Activated CD8-positive, alpha-beta T cell treated with anti-CD3 and anti-CD28 coated beads, Interleukin-2, amount 10 ng/mL, durations not matched to agents 7 days and 5 days (primary cell): ENCODE measurements at regions not wholly inside any gene's neighbourhood (a gene's known extent, or its start where the extent isn't known, plus 50 kb on each side); places are given as distances from the start of the nearest gene placed in this dataset.
"Not testable (repeated sequence)": the region's sequence is repeated elsewhere in the genome, so short reads cannot be mapped to it uniquely, and the experiment has no call there.

ENCODE experiments used
- ATAC-seq: fragments of 150-1000 bp; cut with Tn5 transposase; one replicate; pipeline ENCODE4 v1.10.0; 2021; ENCODE audit warnings: moderate library complexity
- CTCF ChIA-PET: fragments of 350-600 bp; sonication (Branson Sonifier 250); formaldehyde crosslinking; loops from one replicate; lab custom pipeline; 2021; ENCODE audit warnings: antibody characterized with exemption; lab: Charles Lee
- POLR2A ChIA-PET: fragments of 350-600 bp; sonication (Branson Sonifier 250); formaldehyde crosslinking; loops from one replicate; lab custom pipeline; 2021; ENCODE audit warnings: antibody characterized with exemption; lab: Charles Lee
- DNase-seq: peaks from one replicate; pipeline ENCODE4 v3.0.0-alpha.2; 2020
- H3K27ac Mint-ChIP-seq: one replicate; pipeline ENCODE4 v1.8.0; 2021; ENCODE audit warnings: mild to moderate bottlenecking, mixed read lengths
- H3K27me3 Mint-ChIP-seq: one replicate; pipeline ENCODE4 v1.8.0; 2021; ENCODE audit warnings: low read depth, mixed read lengths
- H3K36me3 Mint-ChIP-seq: one replicate; pipeline ENCODE4 v1.8.0; 2021; ENCODE audit warnings: low read depth, mixed read lengths
- H3K4me1 Mint-ChIP-seq: one replicate; pipeline ENCODE4 v1.8.0; 2021; ENCODE audit warnings: low read depth, mixed read lengths
- H3K4me3 Mint-ChIP-seq: one replicate; pipeline ENCODE4 v1.8.0; 2021; ENCODE audit warnings: mild to moderate bottlenecking, mixed read lengths
- H3K9me3 Mint-ChIP-seq: one replicate; pipeline ENCODE4 v1.8.0; 2022; ENCODE audit warnings: mixed read lengths; ENCODE audit not compliant: insufficient read depth

- DNase-seq (no peak), ATAC-seq (no peak)
- no peak overlapping the region for H3K27ac Mint-ChIP-seq
- CTCF ChIA-PET = no interaction called here
- POLR2A ChIA-PET = no interaction called here
- H3K4me1 Mint-ChIP-seq = no peaks in the 10 kb centered on the region
- H3K36me3 Mint-ChIP-seq = no peaks in the 10 kb centered on the region
- no peak overlapping the region for H3K4me3 Mint-ChIP-seq
- no peaks in the 10 kb centered on the region for H3K27me3 Mint-ChIP-seq
- no peaks in the 10 kb centered on the region for H3K9me3 Mint-ChIP-seq
Measured at GRCh38 chr3:4166540-4166939, 136.6 kb upstream of the SETMAR start.

- H3K27ac Mint-ChIP-seq, H3K27me3 Mint-ChIP-seq, POLR2A ChIA-PET, DNase-seq, ATAC-seq, H3K4me1 Mint-ChIP-seq, H3K4me3 Mint-ChIP-seq, H3K36me3 Mint-ChIP-seq, CTCF ChIA-PET, H3K9me3 Mint-ChIP-seq: not testable (repeated sequence)
Measured at GRCh38 chr3:4167230-4167629, 135.9 kb upstream of the SETMAR start.

- POLR2A ChIA-PET = no interaction called here
- DNase-seq (no peak), ATAC-seq (no peak)
- Mint-ChIP-seq H3K36me3 (no peaks in the 10 kb centered on the region), H3K4me1 (no peaks in the 10 kb centered on the region), H3K9me3 (no peaks in the 10 kb centered on the region), H3K27me3 (no peaks in the 10 kb centered on the region), H3K4me3 (no peak overlapping the region), H3K27ac (no peak overlapping the region)
- CTCF ChIA-PET = no interaction called here
Measured at GRCh38 chr3:4174791-4175190, 128.4 kb upstream of the SETMAR start.

GRCh38 chr3:4191971-4192370, 111.2 kb upstream of the SETMAR start:
- no peaks in the 10 kb centered on the region for H3K4me1 Mint-ChIP-seq
- no peaks in the 10 kb centered on the region for H3K9me3 Mint-ChIP-seq
- DNase-seq (no peak), ATAC-seq (no peak)
- no peak overlapping the region for H3K27ac Mint-ChIP-seq
- H3K27me3 Mint-ChIP-seq = no peaks in the 10 kb centered on the region
- ChIA-PET CTCF (interaction anchor here (1.3 kb wide), 1 partner anchor 13 kb away, joined by 3 read pairs; no protein-coding TSS in a partner anchor), POLR2A (interaction anchor here (0.5 kb wide), 1 partner anchor 418 kb away, joined by 3 read pairs; no protein-coding TSS in a partner anchor)
- no peaks in the 10 kb centered on the region for H3K36me3 Mint-ChIP-seq
- no peak overlapping the region for H3K4me3 Mint-ChIP-seq

GRCh38 chr3:4195006-4195405, 108.2 kb upstream of the SETMAR start:
- DNase-seq (no peak), ATAC-seq (no peak)
- Mint-ChIP-seq H3K27ac (no peak overlapping the region), H3K9me3 (no peaks in the 10 kb centered on the region), H3K27me3 (no peaks in the 10 kb centered on the region), H3K4me1 (no peaks in the 10 kb centered on the region), H3K4me3 (no peak overlapping the region), H3K36me3 (no peaks in the 10 kb centered on the region)
- ChIA-PET CTCF (no interaction called here), POLR2A (no interaction called here)

GRCh38 chr3:4196506-4197147, 106.5 kb upstream of the SETMAR start:
- no peak overlapping the region for H3K27ac Mint-ChIP-seq
- H3K36me3 Mint-ChIP-seq = no peaks in the 10 kb centered on the region
- DNase-seq (no peak), ATAC-seq (no peak)
- CTCF ChIA-PET = no interaction called here
- no peaks in the 10 kb centered on the region for H3K4me1 Mint-ChIP-seq
- no peak overlapping the region for H3K4me3 Mint-ChIP-seq
- H3K9me3 Mint-ChIP-seq = no peaks in the 10 kb centered on the region
- H3K27me3 Mint-ChIP-seq = no peaks in the 10 kb centered on the region
- POLR2A ChIA-PET = no interaction called here

GRCh38 chr3:4197670-4198069, 105.5 kb upstream of the SETMAR start:
- no peak overlapping the region for H3K4me3 Mint-ChIP-seq
- no peaks in the 10 kb centered on the region for H3K9me3 Mint-ChIP-seq
- POLR2A ChIA-PET = no interaction called here
- H3K27me3 Mint-ChIP-seq = no peaks in the 10 kb centered on the region
- H3K27ac Mint-ChIP-seq = no peak overlapping the region
- DNase-seq = no peak
- CTCF ChIA-PET = no interaction called here
- no peak for ATAC-seq
- no peaks in the 10 kb centered on the region for H3K36me3 Mint-ChIP-seq
- H3K4me1 Mint-ChIP-seq = no peaks in the 10 kb centered on the region

GRCh38 chr3:4198491-4198890, 104.7 kb upstream of the SETMAR start:
- H3K36me3 Mint-ChIP-seq = no peaks in the 10 kb centered on the region
- POLR2A ChIA-PET = no interaction called here
- DNase-seq (no peak), ATAC-seq (no peak)
- no peaks in the 10 kb centered on the region for H3K4me1 Mint-ChIP-seq
- no peak overlapping the region for H3K27ac Mint-ChIP-seq
- CTCF ChIA-PET = no interaction called here
- H3K9me3 Mint-ChIP-seq = no peaks in the 10 kb centered on the region
- H3K4me3 Mint-ChIP-seq = no peak overlapping the region
- peaks cover 3% of the 10 kb centered on the region for H3K27me3 Mint-ChIP-seq

GRCh38 chr3:4204776-4205175, 98.4 kb upstream of the SETMAR start:
- POLR2A ChIA-PET, H3K4me3 Mint-ChIP-seq, H3K27ac Mint-ChIP-seq, H3K4me1 Mint-ChIP-seq, H3K36me3 Mint-ChIP-seq, DNase-seq, CTCF ChIA-PET, H3K27me3 Mint-ChIP-seq, H3K9me3 Mint-ChIP-seq, ATAC-seq: not testable (repeated sequence)

GRCh38 chr3:4207672-4208071, 95.5 kb upstream of the SETMAR start:
- ChIA-PET POLR2A (no interaction called here), CTCF (no interaction called here)
- Mint-ChIP-seq H3K27me3 (peaks cover 3% of the 10 kb centered on the region), H3K4me1 (no peaks in the 10 kb centered on the region), H3K36me3 (no peaks in the 10 kb centered on the region), H3K9me3 (no peaks in the 10 kb centered on the region), H3K27ac (no peak overlapping the region), H3K4me3 (no peak overlapping the region)
- no peak for DNase-seq
- no peak for ATAC-seq

GRCh38 chr3:4208556-4208955, 94.6 kb upstream of the SETMAR start:
- POLR2A ChIA-PET = interaction anchor here (0.6 kb wide), 1 partner anchor 1293 kb away, joined by 3 read pairs; no protein-coding TSS in a partner anchor
- Mint-ChIP-seq H3K4me3 (no peak overlapping the region), H3K27me3 (no peaks in the 10 kb centered on the region), H3K4me1 (no peaks in the 10 kb centered on the region), H3K27ac (no peak overlapping the region), H3K9me3 (no peaks in the 10 kb centered on the region), H3K36me3 (no peaks in the 10 kb centered on the region)
- CTCF ChIA-PET = no interaction called here
- DNase-seq (no peak), ATAC-seq (no peak)

GRCh38 chr3:4211610-4212009, 91.6 kb upstream of the SETMAR start:
- H3K9me3 Mint-ChIP-seq = no peaks in the 10 kb centered on the region
- H3K4me3 Mint-ChIP-seq = no peak overlapping the region
- ATAC-seq (no peak), DNase-seq (no peak)
- H3K27me3 Mint-ChIP-seq = no peaks in the 10 kb centered on the region
- ChIA-PET CTCF (no interaction called here), POLR2A (no interaction called here)
- no peaks in the 10 kb centered on the region for H3K4me1 Mint-ChIP-seq
- peaks cover 3% of the 10 kb centered on the region for H3K36me3 Mint-ChIP-seq
- H3K27ac Mint-ChIP-seq = no peak overlapping the region

GRCh38 chr3:4213420-4213819, 89.7 kb upstream of the SETMAR start:
- H3K27ac Mint-ChIP-seq, CTCF ChIA-PET, POLR2A ChIA-PET, H3K9me3 Mint-ChIP-seq, ATAC-seq, H3K36me3 Mint-ChIP-seq, H3K4me3 Mint-ChIP-seq, DNase-seq, H3K27me3 Mint-ChIP-seq, H3K4me1 Mint-ChIP-seq: not testable (repeated sequence)
